IMR-90 (cell line): ENCODE measurements at regions not wholly inside any gene's neighbourhood (a gene's known extent, or its start where the extent isn't known, plus 50 kb on each side); places are given as distances from the start of the nearest gene placed in this dataset.

Experiments
- ATAC-seq: fragments of 200-7000 bp; cut with Tn5 transposase; 2 replicates; pipeline ENCODE4 v1.9.1; 2020; ENCODE audit warnings: low read depth, mild to moderate bottlenecking, moderate library complexity
- BruUV-seq: library from RNA; stranded (reverse); fragments of 400-500 nt; replicated peaks from 2 replicates; lab custom pipeline; 2021; lab: Mats Ljungman, UMichigan
- CTCF ChIA-PET: fragments of 300-600 bp; formaldehyde crosslinking; extraction: SDS; loops from one replicate; lab custom pipeline; 2021; ENCODE audit warnings: antibody characterized with exemption; lab: Yijun Ruan, JAX
- POLR2A ChIA-PET: fragments of 300-600 bp; sonication (Branson Sonifier 250); formaldehyde crosslinking; loops from one replicate; lab custom pipeline; 2022; ENCODE audit warnings: antibody characterized with exemption; ENCODE audit not compliant: unreplicated experiment; lab: Charles Lee
- DNase-seq: peaks from one replicate; pipeline ENCODE4 v3.0.0; 2013
- H2AFZ ChIP-seq: replicated peaks from 2 replicates; pipeline ENCODE3; 2013; ENCODE audit warnings: low read length, mild to moderate bottlenecking; ENCODE audit not compliant: poor library complexity
- H2AK5ac ChIP-seq: 2 replicates; pipeline ENCODE4 v1.6.1; 2013; ENCODE audit warnings: low read depth, low read length, inconsistent platforms
- H2AK9ac ChIP-seq: replicated peaks from 2 replicates; pipeline ENCODE3; 2013; ENCODE audit warnings: mild to moderate bottlenecking, low read depth, low read length, moderate library complexity; ENCODE audit not compliant: poor library complexity
- H2BK120ac ChIP-seq: 2 replicates; pipeline ENCODE4 v1.6.1; 2013; ENCODE audit warnings: low read depth, low read length, inconsistent platforms
- H2BK15ac ChIP-seq: 3 replicates; pipeline ENCODE4 v1.6.1; 2013; ENCODE audit warnings: low read depth, low read length, inconsistent platforms
- H2BK20ac ChIP-seq: 2 replicates; pipeline ENCODE4 v1.6.1; 2013; ENCODE audit warnings: low read depth, mild to moderate bottlenecking, inconsistent platforms, low read length, moderate library complexity
- H2BK5ac ChIP-seq: 2 replicates; pipeline ENCODE4 v1.6.1; 2013; ENCODE audit warnings: mild to moderate bottlenecking, low read depth, low read length, inconsistent platforms; ENCODE audit not compliant: poor library complexity, severe bottlenecking
- H3K14ac ChIP-seq: replicated peaks from 2 replicates; pipeline ENCODE4 v1.6.1; 2013; ENCODE audit warnings: low read depth, low read length, inconsistent platforms
- H3K18ac ChIP-seq: 2 replicates; pipeline ENCODE4 v1.6.1; 2013; ENCODE audit warnings: low read depth, low read length, control low read depth
- H3K23ac ChIP-seq: 2 replicates; pipeline ENCODE4 v1.6.1; 2013; ENCODE audit warnings: low read depth, low read length, inconsistent platforms
- H3K27ac ChIP-seq: 2 replicates; pipeline ENCODE4 v1.5.1; 2013; ENCODE audit warnings: mild to moderate bottlenecking, control low read depth, low read length; ENCODE audit not compliant: insufficient read depth
- H3K27me3 ChIP-seq: 2 replicates; pipeline ENCODE4 v1.6.1; 2013; ENCODE audit warnings: low read length; ENCODE audit not compliant: control insufficient read depth, insufficient read depth
- H3K36me3 ChIP-seq: 2 replicates; pipeline ENCODE4 v1.6.1; 2013; ENCODE audit warnings: low read length, mixed read lengths; ENCODE audit not compliant: control insufficient read depth, insufficient read depth
- H3K4ac ChIP-seq: 2 replicates; pipeline ENCODE4 v1.6.1; 2013; ENCODE audit warnings: low read depth, low read length, inconsistent platforms
- H3K4me1 ChIP-seq: 2 replicates; pipeline ENCODE4 v1.6.1; 2013; ENCODE audit warnings: low read length, mixed read lengths; ENCODE audit not compliant: control insufficient read depth, insufficient read depth
- H3K4me2 ChIP-seq: 2 replicates; pipeline ENCODE4 v1.6.1; 2013; ENCODE audit warnings: low read depth, mild to moderate bottlenecking, control low read depth, low read length, moderate library complexity
- H3K4me3 ChIP-seq: 2 replicates; pipeline ENCODE4 v1.5.1; 2013; ENCODE audit warnings: low read depth, mild to moderate bottlenecking, control low read depth, low read length, moderate library complexity; ENCODE audit not compliant: insufficient read depth
- H3K56ac ChIP-seq: 2 replicates; pipeline ENCODE4 v1.6.1; 2013; ENCODE audit warnings: low read length, inconsistent platforms; ENCODE audit not compliant: insufficient read depth; ENCODE audit errors: extremely low read depth
- H3K79me1 ChIP-seq, 2 experiments: 2 replicates each; pipeline ENCODE4 v1.6.1; 2013; ENCODE audit warnings: low read length in 2 of 2, inconsistent platforms in 1 of 2, low read depth in 1 of 2
- H3K9ac ChIP-seq: 2 replicates; pipeline ENCODE4 v1.6.1; 2013; ENCODE audit warnings: low read depth, low read length, control low read depth
- H3K9me1 ChIP-seq: 2 replicates; pipeline ENCODE4 v1.6.1; 2013; ENCODE audit warnings: low read length, inconsistent platforms; ENCODE audit not compliant: insufficient read depth
- H3K9me3 ChIP-seq: 2 replicates; pipeline ENCODE4 v1.6.1; 2013; ENCODE audit warnings: low read length; ENCODE audit not compliant: control insufficient read depth, insufficient read depth
- H4K20me1 ChIP-seq: 2 replicates; pipeline ENCODE4 v1.6.1; 2013; ENCODE audit warnings: low read length, inconsistent platforms; ENCODE audit not compliant: insufficient read depth
- H4K5ac ChIP-seq: 2 replicates; pipeline ENCODE4 v1.6.1; 2013; ENCODE audit warnings: mild to moderate bottlenecking, low read depth, low read length, control low read depth
- H4K8ac ChIP-seq, 2 experiments: 2 replicates each; pipeline ENCODE4 v1.6.1; 2013; ENCODE audit warnings: low read depth in 2 of 2, low read length in 2 of 2, control low read depth in 1 of 2, inconsistent platforms in 1 of 2
- H4K91ac ChIP-seq: 2 replicates; pipeline ENCODE4 v1.6.1; 2013; ENCODE audit warnings: low read depth, low read length, inconsistent platforms; ENCODE audit not compliant: insufficient read depth
- BHLHE40 ChIP-seq: fragments of 150-350 bp; IDR thresholded peaks from 2 replicates; pipeline ENCODE4 v1.6.1; 2016; ENCODE audit warnings: mild to moderate bottlenecking, low read depth, low read length
- CEBPB ChIP-seq: IDR thresholded peaks from 2 replicates; pipeline ENCODE4 v1.6.1; 2012; ENCODE audit warnings: low read depth, low read length, improper control_type of control experiment
- CHD1 ChIP-seq: IDR thresholded peaks from 2 replicates; pipeline ENCODE4 v1.6.1; 2012; ENCODE audit warnings: low read depth, low read length, improper control_type of control experiment
- FOS ChIP-seq: fragments of 150-350 bp; IDR thresholded peaks from 2 replicates; pipeline ENCODE4 v1.6.1; 2016; ENCODE audit warnings: low read depth, low read length
- MAFK ChIP-seq: IDR thresholded peaks from 2 replicates; pipeline ENCODE4 v1.6.1; 2012; ENCODE audit warnings: low read depth, low read length, improper control_type of control experiment
- MAZ ChIP-seq: IDR thresholded peaks from 2 replicates; pipeline ENCODE4 v1.6.1; 2012; ENCODE audit warnings: low read depth, mild to moderate bottlenecking, low read length, improper control_type of control experiment, moderate library complexity, borderline replicate concordance
- MXI1 ChIP-seq: IDR thresholded peaks from 2 replicates; pipeline ENCODE4 v1.6.1; 2012; ENCODE audit warnings: low read depth, mild to moderate bottlenecking, low read length, moderate library complexity, borderline replicate concordance
- NFE2L2 ChIP-seq: fragments of 150-350 bp; IDR thresholded peaks from 2 replicates; pipeline ENCODE4 v1.6.1; 2016; ENCODE audit warnings: low read depth, mild to moderate bottlenecking, low read length
- POLR2A ChIP-seq: IDR thresholded peaks from 2 replicates; pipeline ENCODE4 v1.6.1; 2012; ENCODE audit warnings: mild to moderate bottlenecking, low read depth, low read length
- RAD21 ChIP-seq: IDR thresholded peaks from 2 replicates; pipeline ENCODE4 v1.6.1; 2012; ENCODE audit warnings: low read length, improper control_type of control experiment
- RFX5 ChIP-seq: IDR thresholded peaks from 2 replicates; pipeline ENCODE4 v1.8.0; 2012; ENCODE audit warnings: low read depth, mild to moderate bottlenecking, low read length, moderate library complexity
- SMC3 ChIP-seq: fragments of 150-350 bp; IDR thresholded peaks from 2 replicates; pipeline ENCODE4 v1.6.1; 2016; ENCODE audit warnings: low read depth, mild to moderate bottlenecking, antibody characterized with exemption, low read length, moderate library complexity
- WGBS, 2 experiments: methylation state at CpG; one replicate each; pipeline versions ENCODE4 v1.1.5 to v1.1.7; 2013; ENCODE audit warnings: missing lambda C conversion rate in 2 of 2; ENCODE audit not compliant: insufficient read length in 1 of 2; ENCODE audit errors: extremely low coverage in 2 of 2; 5-methylcytosine and 5-hydroxymethylcytosine counted together
- dilution Hi-C: fragments of 300-500 bp; cut with HindIII; formaldehyde crosslinking; loops from one replicate; pipeline ENCODE4 v1.14.3; 2018; ENCODE audit warnings: low sequenced_read_pairs; ENCODE audit not compliant: unreplicated experiment
- in situ Hi-C: fragments of 300-500 bp; cut with MboI; formaldehyde crosslinking; loops from 3 replicates; pipeline ENCODE4 v1.14.3; 2019; ENCODE audit warnings: low sequenced_read_pairs, inconsistent platforms, mixed read lengths
- intact Hi-C: fragments of 100-400 bp; cut with micrococcal nuclease; formaldehyde crosslinking; loops from 2 replicates; pipeline ENCODE4 v1.10.0; 2022
- TF ChIP-seq, protein P1 (sequence below): fragments of 150-350 bp; IDR thresholded peaks from 2 replicates; pipeline ENCODE4 v1.6.1; 2017; ENCODE audit warnings: mild to moderate bottlenecking, antibody characterized with exemption, low read length, low read depth
- TF ChIP-seq, protein P2 (sequence below): fragments of 150-350 bp; IDR thresholded peaks from 2 replicates; pipeline ENCODE4 v1.6.1; 2016; ENCODE audit warnings: low read depth, mild to moderate bottlenecking, low read length, moderate library complexity, borderline replicate concordance
- TF ChIP-seq, protein P3 (sequence below): conservative IDR thresholded peaks from 2 replicates; pipeline ENCODE4 v1.5.1; 2012; ENCODE audit warnings: mild to moderate bottlenecking, low read depth, low read length, improper control_type of control experiment

DNA sequence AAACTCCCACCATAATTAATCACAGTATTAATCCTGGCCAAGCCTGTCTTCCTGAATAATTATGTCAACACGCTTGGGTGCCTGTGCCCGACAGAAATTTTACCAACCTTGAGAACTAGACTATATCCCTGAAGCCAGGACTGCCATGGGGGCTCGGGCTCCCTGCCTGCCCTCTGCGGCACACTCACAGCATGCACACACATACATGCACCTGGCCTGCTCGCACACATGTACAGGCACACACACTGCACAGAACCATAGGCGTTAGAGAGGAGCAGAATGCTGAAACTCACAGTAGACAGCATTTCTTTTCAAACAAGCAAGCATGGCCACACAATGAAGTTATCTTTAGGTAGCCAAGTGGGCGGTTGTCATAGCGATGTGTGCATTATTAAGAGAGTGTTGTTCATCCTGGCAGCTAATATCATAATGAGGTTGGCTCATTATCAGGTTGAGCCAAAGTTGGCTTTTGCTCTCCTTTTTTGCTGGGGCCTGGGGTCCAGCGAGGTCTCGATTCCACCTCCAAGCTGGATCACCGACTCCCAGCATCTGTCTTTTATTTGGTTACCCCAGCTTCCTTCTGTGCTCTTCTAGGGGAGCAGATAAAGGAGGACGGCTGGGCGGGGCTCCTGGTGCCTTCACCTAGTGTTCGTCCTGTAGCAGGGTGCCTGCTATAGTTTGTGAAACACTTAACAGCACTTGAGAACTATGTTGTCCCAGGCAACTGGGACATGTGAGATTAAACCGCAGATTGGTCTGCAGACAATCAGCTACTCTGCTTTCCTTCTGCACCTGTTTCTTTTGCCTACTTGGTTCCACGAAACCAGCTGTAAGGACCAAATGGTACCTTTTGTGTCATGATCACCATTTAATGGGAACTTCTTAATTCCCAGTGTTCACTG, 91.4 kb downstream of the ZNF621 start:
- WGBS, 2 experiments, result 0% methylated on average over 2 of the region's 16 CpGs; no CpG with 5 or more reads in 1 of the 2 experiments
- no peak overlapping the region for H3K4me3 ChIP-seq
- TF ChIP-seq CHD1 (no peak), CEBPB (no peak), SMC3 (no peak), RAD21 (no peak), NFE2L2 (no peak), POLR2A (no peak), FOS (no peak), MAFK (no peak), BHLHE40 (no peak), MAZ (no peak), RFX5 (no peak), MXI1 (no peak)
- TF ChIP-seq, protein P1, sequence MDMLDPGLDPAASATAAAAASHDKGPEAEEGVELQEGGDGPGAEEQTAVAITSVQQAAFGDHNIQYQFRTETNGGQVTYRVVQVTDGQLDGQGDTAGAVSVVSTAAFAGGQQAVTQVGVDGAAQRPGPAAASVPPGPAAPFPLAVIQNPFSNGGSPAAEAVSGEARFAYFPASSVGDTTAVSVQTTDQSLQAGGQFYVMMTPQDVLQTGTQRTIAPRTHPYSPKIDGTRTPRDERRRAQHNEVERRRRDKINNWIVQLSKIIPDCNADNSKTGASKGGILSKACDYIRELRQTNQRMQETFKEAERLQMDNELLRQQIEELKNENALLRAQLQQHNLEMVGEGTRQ, result no peak
- TF ChIP-seq, protein P2, sequence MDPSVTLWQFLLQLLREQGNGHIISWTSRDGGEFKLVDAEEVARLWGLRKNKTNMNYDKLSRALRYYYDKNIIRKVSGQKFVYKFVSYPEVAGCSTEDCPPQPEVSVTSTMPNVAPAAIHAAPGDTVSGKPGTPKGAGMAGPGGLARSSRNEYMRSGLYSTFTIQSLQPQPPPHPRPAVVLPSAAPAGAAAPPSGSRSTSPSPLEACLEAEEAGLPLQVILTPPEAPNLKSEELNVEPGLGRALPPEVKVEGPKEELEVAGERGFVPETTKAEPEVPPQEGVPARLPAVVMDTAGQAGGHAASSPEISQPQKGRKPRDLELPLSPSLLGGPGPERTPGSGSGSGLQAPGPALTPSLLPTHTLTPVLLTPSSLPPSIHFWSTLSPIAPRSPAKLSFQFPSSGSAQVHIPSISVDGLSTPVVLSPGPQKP, result no peak
- TF ChIP-seq, protein P3, sequence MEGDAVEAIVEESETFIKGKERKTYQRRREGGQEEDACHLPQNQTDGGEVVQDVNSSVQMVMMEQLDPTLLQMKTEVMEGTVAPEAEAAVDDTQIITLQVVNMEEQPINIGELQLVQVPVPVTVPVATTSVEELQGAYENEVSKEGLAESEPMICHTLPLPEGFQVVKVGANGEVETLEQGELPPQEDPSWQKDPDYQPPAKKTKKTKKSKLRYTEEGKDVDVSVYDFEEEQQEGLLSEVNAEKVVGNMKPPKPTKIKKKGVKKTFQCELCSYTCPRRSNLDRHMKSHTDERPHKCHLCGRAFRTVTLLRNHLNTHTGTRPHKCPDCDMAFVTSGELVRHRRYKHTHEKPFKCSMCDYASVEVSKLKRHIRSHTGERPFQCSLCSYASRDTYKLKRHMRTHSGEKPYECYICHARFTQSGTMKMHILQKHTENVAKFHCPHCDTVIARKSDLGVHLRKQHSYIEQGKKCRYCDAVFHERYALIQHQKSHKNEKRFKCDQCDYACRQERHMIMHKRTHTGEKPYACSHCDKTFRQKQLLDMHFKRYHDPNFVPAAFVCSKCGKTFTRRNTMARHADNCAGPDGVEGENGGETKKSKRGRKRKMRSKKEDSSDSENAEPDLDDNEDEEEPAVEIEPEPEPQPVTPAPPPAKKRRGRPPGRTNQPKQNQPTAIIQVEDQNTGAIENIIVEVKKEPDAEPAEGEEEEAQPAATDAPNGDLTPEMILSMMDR, result no peak

More for the DNA sequence above, 91.4 kb downstream of the ZNF621 start:
- H2AK9ac ChIP-seq, result no peak overlapping the region
- no peak overlapping the region for H3K23ac ChIP-seq
- dilution Hi-C loops (no loop called here), in situ Hi-C loops (no loop called here), intact Hi-C loops (no loop called here)
- H4K20me1 ChIP-seq, result no peaks in the 10 kb centered on the region
- no TSS peak for BruUV-seq
- ChIA-PET POLR2A (no interaction called here), CTCF (no interaction called here)
- H2BK15ac ChIP-seq, result no peak overlapping the region
- no peak for ATAC-seq
- no peaks in the 10 kb centered on the region for H3K9me1 ChIP-seq
- H3K4me2 ChIP-seq, result no peak overlapping the region
- H3K4me1 ChIP-seq, result no peaks in the 10 kb centered on the region
- no peak overlapping the region for H4K5ac ChIP-seq
- H2AK5ac ChIP-seq, result no peak overlapping the region
- H3K9me3 ChIP-seq, result no peaks in the 10 kb centered on the region
- no peak overlapping the region for H3K56ac ChIP-seq
- H3K27me3 ChIP-seq, result peaks cover 3% of the 10 kb centered on the region
- H3K4ac ChIP-seq, result no peak overlapping the region
- no peak overlapping the region for H4K8ac ChIP-seq
- no peaks in the 10 kb centered on the region for H3K79me1 ChIP-seq
- H3K36me3 ChIP-seq, result no peaks in the 10 kb centered on the region
- no peak overlapping the region for H4K91ac ChIP-seq
- no peak overlapping the region for H3K14ac ChIP-seq
- no peak overlapping the region for H2BK20ac ChIP-seq
- no peak overlapping the region for H2BK5ac ChIP-seq
- no peak overlapping the region for H3K18ac ChIP-seq
- no peak overlapping the region for H2AFZ ChIP-seq
- no peak for DNase-seq
- H3K27ac ChIP-seq, result no peak overlapping the region
- H2BK120ac ChIP-seq, result no peak overlapping the region
- H3K9ac ChIP-seq, result no peak overlapping the region
